ENCODE measurements at regions not wholly inside any gene's neighbourhood (a gene's known extent, or its start where the extent isn't known, plus 50 kb on each side); places are given as distances from the start of the nearest gene placed in this dataset.

- DNase-seq (ENCODE audit: low spot score), result no peak
- Histone ChIP-seq H3K27me3 (ENCODE audit: insufficient read depth, poor library complexity, severe bottlenecking) (no peaks in the 10 kb centered on the region), H3K27ac (ENCODE audit: poor library complexity, severe bottlenecking) (no peak overlapping the region), H3K36me3 (ENCODE audit: low read depth) (no peaks in the 10 kb centered on the region), H3K4me1 (ENCODE audit: insufficient read depth, poor library complexity, severe bottlenecking) (no peaks in the 10 kb centered on the region), H3K9me3 (ENCODE audit: severe bottlenecking) (no peaks in the 10 kb centered on the region), H3K4me3 (ENCODE audit: severe bottlenecking) (no peak overlapping the region)
- TF ChIP-seq CTCF (IDR thresholded peaks at IDR 0.05; ENCODE audit: poor library complexity, severe bottlenecking), result no peak
- ATAC-seq (ENCODE audit: low read depth), result no peak
Measured at GRCh38 chr1:199353906-199354305, 673.6 kb upstream of the NR5A2 start.

- no peak for TF ChIP-seq CTCF (IDR thresholded peaks at IDR 0.05; ENCODE audit: poor library complexity, severe bottlenecking)
Measured at GRCh38 chr1:199356561-199356960, 670.9 kb upstream of the NR5A2 start.

GRCh38 chr1:199357599-199357998 is 669.9 kb upstream of the NR5A2 start:
- no peak for DNase-seq (ENCODE audit: low spot score)
- no peak for TF ChIP-seq CTCF (IDR thresholded peaks at IDR 0.05; ENCODE audit: poor library complexity, severe bottlenecking)
- H3K4me1 ChIP-seq (ENCODE audit: insufficient read depth, poor library complexity, severe bottlenecking), result no peaks in the 10 kb centered on the region
- ATAC-seq (ENCODE audit: low read depth), result no peak
- H3K27me3 ChIP-seq (ENCODE audit: insufficient read depth, poor library complexity, severe bottlenecking), result no peaks in the 10 kb centered on the region
- H3K27ac ChIP-seq (ENCODE audit: poor library complexity, severe bottlenecking), result no peak overlapping the region
- no peaks in the 10 kb centered on the region for H3K9me3 ChIP-seq (ENCODE audit: severe bottlenecking)
- H3K4me3 ChIP-seq (ENCODE audit: severe bottlenecking), result no peak overlapping the region
- H3K36me3 ChIP-seq (ENCODE audit: low read depth), result no peaks in the 10 kb centered on the region

More at GRCh38 chr1:199356561-199356960, 670.9 kb upstream of the NR5A2 start:
- no peak overlapping the region for H3K4me3 ChIP-seq (ENCODE audit: severe bottlenecking)
- no peaks in the 10 kb centered on the region for H3K27me3 ChIP-seq (ENCODE audit: insufficient read depth, poor library complexity, severe bottlenecking)
- H3K9me3 ChIP-seq (ENCODE audit: severe bottlenecking), result no peaks in the 10 kb centered on the region
- H3K4me1 ChIP-seq (ENCODE audit: insufficient read depth, poor library complexity, severe bottlenecking), result no peaks in the 10 kb centered on the region
- no peak overlapping the region for H3K27ac ChIP-seq (ENCODE audit: poor library complexity, severe bottlenecking)
- ATAC-seq (ENCODE audit: low read depth) (no peak), DNase-seq (ENCODE audit: low spot score) (no peak)
- H3K36me3 ChIP-seq (ENCODE audit: low read depth), result no peaks in the 10 kb centered on the region

GRCh38 chr1:199362996-199363395 is 664.5 kb upstream of the NR5A2 start:
- H3K27me3 ChIP-seq (ENCODE audit: insufficient read depth, poor library complexity, severe bottlenecking), result no peaks in the 10 kb centered on the region

More at GRCh38 chr1:199362996-199363395, 664.5 kb upstream of the NR5A2 start:
- no peak for TF ChIP-seq CTCF (IDR thresholded peaks at IDR 0.05; ENCODE audit: poor library complexity, severe bottlenecking)
- H3K36me3 ChIP-seq (ENCODE audit: low read depth), result no peaks in the 10 kb centered on the region
- DNase-seq (ENCODE audit: low spot score), result no peak
- no peaks in the 10 kb centered on the region for H3K9me3 ChIP-seq (ENCODE audit: severe bottlenecking)
- no peak for ATAC-seq (ENCODE audit: low read depth)
- no peak overlapping the region for H3K4me3 ChIP-seq (ENCODE audit: severe bottlenecking)
- no peaks in the 10 kb centered on the region for H3K4me1 ChIP-seq (ENCODE audit: insufficient read depth, poor library complexity, severe bottlenecking)
- H3K27ac ChIP-seq (ENCODE audit: poor library complexity, severe bottlenecking), result no peak overlapping the region
